Ishikawa (cell line): ENCODE measurements at regions not wholly inside any gene's neighbourhood (a gene's known extent, or its start where the extent isn't known, plus 50 kb on each side); places are given as distances from the start of the nearest gene placed in this dataset.

Source experiments
- RAD21 ChIP-seq: IDR thresholded peaks from 2 replicates; pipeline ENCODE4 v1.6.1; 2012; ENCODE audit warnings: low read depth
- TAF1 ChIP-seq: IDR thresholded peaks from 2 replicates; pipeline ENCODE4 v1.6.1; 2012; ENCODE audit warnings: low read depth, mild to moderate bottlenecking
- TF ChIP-seq, protein P1 (sequence below): IDR thresholded peaks from 2 replicates; pipeline ENCODE4 v1.6.1; 2012; ENCODE audit warnings: low read depth, mild to moderate bottlenecking

- no peak for TF ChIP-seq RAD21
- TF ChIP-seq, protein P1, sequence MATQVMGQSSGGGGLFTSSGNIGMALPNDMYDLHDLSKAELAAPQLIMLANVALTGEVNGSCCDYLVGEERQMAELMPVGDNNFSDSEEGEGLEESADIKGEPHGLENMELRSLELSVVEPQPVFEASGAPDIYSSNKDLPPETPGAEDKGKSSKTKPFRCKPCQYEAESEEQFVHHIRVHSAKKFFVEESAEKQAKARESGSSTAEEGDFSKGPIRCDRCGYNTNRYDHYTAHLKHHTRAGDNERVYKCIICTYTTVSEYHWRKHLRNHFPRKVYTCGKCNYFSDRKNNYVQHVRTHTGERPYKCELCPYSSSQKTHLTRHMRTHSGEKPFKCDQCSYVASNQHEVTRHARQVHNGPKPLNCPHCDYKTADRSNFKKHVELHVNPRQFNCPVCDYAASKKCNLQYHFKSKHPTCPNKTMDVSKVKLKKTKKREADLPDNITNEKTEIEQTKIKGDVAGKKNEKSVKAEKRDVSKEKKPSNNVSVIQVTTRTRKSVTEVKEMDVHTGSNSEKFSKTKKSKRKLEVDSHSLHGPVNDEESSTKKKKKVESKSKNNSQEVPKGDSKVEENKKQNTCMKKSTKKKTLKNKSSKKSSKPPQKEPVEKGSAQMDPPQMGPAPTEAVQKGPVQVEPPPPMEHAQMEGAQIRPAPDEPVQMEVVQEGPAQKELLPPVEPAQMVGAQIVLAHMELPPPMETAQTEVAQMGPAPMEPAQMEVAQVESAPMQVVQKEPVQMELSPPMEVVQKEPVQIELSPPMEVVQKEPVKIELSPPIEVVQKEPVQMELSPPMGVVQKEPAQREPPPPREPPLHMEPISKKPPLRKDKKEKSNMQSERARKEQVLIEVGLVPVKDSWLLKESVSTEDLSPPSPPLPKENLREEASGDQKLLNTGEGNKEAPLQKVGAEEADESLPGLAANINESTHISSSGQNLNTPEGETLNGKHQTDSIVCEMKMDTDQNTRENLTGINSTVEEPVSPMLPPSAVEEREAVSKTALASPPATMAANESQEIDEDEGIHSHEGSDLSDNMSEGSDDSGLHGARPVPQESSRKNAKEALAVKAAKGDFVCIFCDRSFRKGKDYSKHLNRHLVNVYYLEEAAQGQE = no peak
- TF ChIP-seq TAF1 = no peak
These were observed 141.9 kb upstream of the SALL3 start for GRCh38 chr18:78837754-78838153.
